DOHH2 (cell line): ENCODE measurements at regions not wholly inside any gene's neighbourhood (a gene's known extent, or its start where the extent isn't known, plus 50 kb on each side); places are given as distances from the start of the nearest gene placed in this dataset.

Source experiments
- H3F3A ChIP-seq: fragments of 200-600 bp; sonication (generic), shearing (Covaris generic); 2 replicates; pipeline ENCODE4 v1.6.0; 2016; ENCODE audit warnings: antibody characterized with exemption, mild to moderate bottlenecking; ENCODE audit not compliant: control insufficient read depth, insufficient read depth
- H3K27ac ChIP-seq: fragments of 200-600 bp; sonication (generic); 2 replicates; pipeline ENCODE4 v1.5.1; 2014; ENCODE audit warnings: low read depth, mild to moderate bottlenecking, low read length, moderate library complexity
- H3K27me3 ChIP-seq: fragments of 200-600 bp; sonication (generic); 2 replicates; pipeline ENCODE4 v1.6.1; 2014; ENCODE audit warnings: mild to moderate bottlenecking, low read length, mixed read lengths; ENCODE audit not compliant: control insufficient read depth
- H3K36me3 ChIP-seq: fragments of 200-600 bp; sonication (generic); 2 replicates; pipeline ENCODE4 v1.6.1; 2014; ENCODE audit warnings: mild to moderate bottlenecking, low read length, moderate library complexity, mixed read lengths; ENCODE audit not compliant: control insufficient read depth
- H3K4me1 ChIP-seq: fragments of 200-600 bp; sonication (generic); 2 replicates; pipeline ENCODE4 v1.6.1; 2014; ENCODE audit warnings: mild to moderate bottlenecking, low read length, mixed read lengths; ENCODE audit not compliant: control insufficient read depth
- H3K4me2 ChIP-seq: fragments of 200-600 bp; sonication (generic); 2 replicates; pipeline ENCODE4 v1.6.0; 2014; ENCODE audit warnings: mild to moderate bottlenecking, low read length, moderate library complexity
- H3K4me3 ChIP-seq: fragments of 200-600 bp; sonication (generic); 2 replicates; pipeline ENCODE4 v1.5.1; 2014; ENCODE audit warnings: mild to moderate bottlenecking, low read length, mixed read lengths
- H3K79me2 ChIP-seq: fragments of 200-600 bp; sonication (generic); 2 replicates; pipeline ENCODE4 v1.6.1; 2014; ENCODE audit warnings: mild to moderate bottlenecking, low read length, mixed read lengths; ENCODE audit not compliant: control insufficient read depth
- H3K9me2 ChIP-seq: fragments of 200-600 bp; sonication (generic); replicated peaks from 2 replicates; pipeline ENCODE4 v1.6.1; 2014; ENCODE audit warnings: mild to moderate bottlenecking, low read length, mixed read lengths; ENCODE audit not compliant: control insufficient read depth
- H3K9me3 ChIP-seq: fragments of 200-600 bp; sonication (generic); 2 replicates; pipeline ENCODE4 v1.6.1; 2014; ENCODE audit warnings: antibody characterized with exemption, low read length, mixed read lengths; ENCODE audit not compliant: control insufficient read depth, insufficient read depth
- H4K20me1 ChIP-seq: fragments of 200-600 bp; sonication (generic); 2 replicates; pipeline ENCODE4 v1.6.0; 2014; ENCODE audit warnings: low read depth, mild to moderate bottlenecking, antibody characterized with exemption, low read length, moderate library complexity; ENCODE audit not compliant: control insufficient read depth, insufficient read depth
- CTCF ChIP-seq: fragments of 200-600 bp; sonication (generic); IDR thresholded peaks from one replicate; pipeline ENCODE4 v1.5.1; 2014; ENCODE audit warnings: antibody characterized with exemption, mild to moderate bottlenecking, low read depth, low read length; ENCODE audit not compliant: poor library complexity, severe bottlenecking
- EZH2phosphoT487 ChIP-seq: fragments of 200-600 bp; sonication (generic); IDR thresholded peaks from 2 replicates; pipeline ENCODE4 v1.6.1; 2017; ENCODE audit warnings: borderline replicate concordance, mild to moderate bottlenecking, antibody characterized with exemption, low read length, moderate library complexity, mixed read lengths

DNA sequence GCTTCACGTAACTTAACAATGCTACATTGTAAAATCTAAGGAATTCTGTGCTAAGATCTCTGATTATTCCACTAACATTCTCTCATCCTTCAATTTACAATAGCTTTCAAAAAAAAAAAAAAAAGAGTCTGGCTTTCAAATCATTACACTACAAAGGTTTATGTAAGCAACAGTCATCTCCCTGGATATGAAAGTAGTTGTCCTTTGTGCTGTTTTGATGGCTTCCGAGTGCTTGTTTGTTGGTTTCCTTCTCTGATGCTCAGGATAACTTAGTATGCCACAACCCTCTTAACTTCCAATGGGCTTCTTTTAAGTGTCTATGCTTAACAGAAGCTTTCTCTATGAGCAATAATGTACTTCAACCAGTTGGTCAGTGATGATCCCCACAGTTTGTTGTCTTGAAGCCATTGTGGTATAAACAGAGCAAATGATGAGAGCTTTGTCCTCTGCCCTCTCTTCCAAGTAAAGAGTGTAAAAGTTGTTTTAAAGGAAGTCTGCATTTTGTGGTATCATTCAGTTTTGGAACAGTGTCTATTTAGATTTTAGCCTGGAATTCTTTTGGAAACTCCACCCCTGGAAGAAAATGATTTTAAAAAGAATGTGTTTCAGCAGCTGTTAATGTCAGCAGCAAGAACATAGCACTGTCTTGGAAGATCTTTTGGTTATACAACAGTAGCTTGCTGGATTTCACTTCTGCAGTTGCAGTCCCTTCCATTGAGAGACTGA is 396.1 kb upstream of the RGS6 start:
- Histone ChIP-seq H3K4me3 (no peak overlapping the region), H4K20me1 (no peaks in the 10 kb centered on the region), H3K36me3 (no peaks in the 10 kb centered on the region), H3K4me2 (no peak overlapping the region), H3K9me2 (no peaks in the 10 kb centered on the region), H3K4me1 (peaks cover 21% of the 10 kb centered on the region), H3K27ac (no peak overlapping the region), H3K79me2 (no peaks in the 10 kb centered on the region), H3K9me3 (no peaks in the 10 kb centered on the region), H3F3A (peaks cover 14% of the 10 kb centered on the region), H3K27me3 (no peaks in the 10 kb centered on the region)
- no peak for TF ChIP-seq CTCF
- TF ChIP-seq EZH2phosphoT487: no peak

DNA sequence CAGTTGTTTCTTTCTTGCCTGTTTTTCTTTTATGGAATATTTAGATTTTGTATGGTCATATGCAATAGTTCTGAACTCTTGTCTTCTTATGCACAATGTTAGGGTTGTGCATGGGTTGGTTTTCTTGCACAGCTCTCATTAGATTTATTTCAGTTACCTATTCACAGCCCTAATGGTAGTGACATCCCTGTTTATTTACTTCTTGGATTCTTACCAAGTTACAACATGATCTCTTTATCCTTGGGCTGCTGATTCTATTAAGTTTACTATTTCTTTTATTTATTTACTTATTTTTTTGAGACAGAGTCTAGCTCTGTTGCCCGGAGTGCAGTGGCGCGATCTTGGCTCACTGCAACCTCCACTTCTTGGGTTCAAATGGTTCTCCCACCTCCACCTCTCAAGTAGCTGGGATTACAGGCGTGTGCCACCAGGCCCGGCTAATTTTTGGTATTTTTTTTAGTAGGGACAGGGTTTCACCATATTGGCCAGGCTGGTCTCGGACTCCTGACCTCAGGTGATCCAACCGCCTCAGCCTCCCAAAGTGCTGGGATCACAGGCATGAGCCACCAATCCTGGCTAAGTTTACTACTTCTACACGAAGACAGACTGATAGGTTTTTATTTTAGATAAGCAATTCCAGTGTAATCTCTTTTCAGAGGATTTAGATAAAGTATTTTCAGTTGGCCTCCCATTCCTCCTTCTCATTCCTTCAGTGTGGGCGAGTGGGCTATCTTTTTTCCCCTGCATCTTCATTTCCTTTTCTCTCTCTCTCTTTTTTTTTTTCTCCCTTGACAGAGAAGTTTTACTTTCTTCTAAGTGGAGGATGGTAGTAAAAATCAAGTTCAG is 395.1 kb upstream of the RGS6 start:
- Histone ChIP-seq H3K79me2 (no peaks in the 10 kb centered on the region), H3F3A (peaks cover 23% of the 10 kb centered on the region), H3K4me3 (no peak overlapping the region), H3K27ac (no peak overlapping the region), H3K4me2 (no peak overlapping the region), H3K27me3 (no peaks in the 10 kb centered on the region), H3K36me3 (no peaks in the 10 kb centered on the region), H4K20me1 (no peaks in the 10 kb centered on the region), H3K4me1 (peaks cover 31% of the 10 kb centered on the region), H3K9me3 (no peaks in the 10 kb centered on the region), H3K9me2 (no peaks in the 10 kb centered on the region)
- TF ChIP-seq CTCF: no peak

DNA sequence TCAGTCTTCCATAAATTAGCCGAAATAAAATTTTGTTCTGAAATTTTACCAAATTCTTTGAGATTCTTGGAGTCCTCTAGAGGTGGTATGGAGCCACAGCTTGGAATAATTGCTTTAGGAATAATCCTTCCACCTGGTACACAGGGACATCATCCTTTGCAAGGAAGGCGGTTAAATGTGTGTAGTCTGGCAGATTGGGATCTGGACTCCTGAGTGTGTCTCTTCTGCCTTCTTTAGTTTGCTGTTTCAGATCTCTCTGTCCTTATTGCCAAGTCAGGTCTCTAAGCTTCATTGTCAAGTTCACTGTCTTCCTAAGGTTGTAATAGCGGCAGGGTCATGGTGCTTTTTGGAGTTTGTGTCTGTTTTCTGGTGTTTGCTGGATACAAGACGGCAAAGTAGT is 393.9 kb upstream of the RGS6 start:
- H3K9me3 ChIP-seq: no peaks in the 10 kb centered on the region
- peaks cover 30% of the 10 kb centered on the region for H3F3A ChIP-seq
- no peaks in the 10 kb centered on the region for H3K27me3 ChIP-seq
- no peak overlapping the region for H3K27ac ChIP-seq
- peaks cover 39% of the 10 kb centered on the region for H3K4me1 ChIP-seq
- H4K20me1 ChIP-seq: no peaks in the 10 kb centered on the region
- H3K4me3 ChIP-seq: no peak overlapping the region
- H3K79me2 ChIP-seq: no peaks in the 10 kb centered on the region
- TF ChIP-seq EZH2phosphoT487 (no peak), CTCF (no peak)
- H3K4me2 ChIP-seq: no peak overlapping the region
- H3K36me3 ChIP-seq: no peaks in the 10 kb centered on the region
- no peaks in the 10 kb centered on the region for H3K9me2 ChIP-seq
